Lung microvascular endothelial cell (primary cell): ENCODE measurements at regions not wholly inside any gene's neighbourhood (a gene's known extent, or its start where the extent isn't known, plus 50 kb on each side); places are given as distances from the start of the nearest gene placed in this dataset.
"Not testable (repeated sequence)": the region's sequence is repeated elsewhere in the genome, so short reads cannot be mapped to it uniquely, and the experiment has no call there.

Experiments
- DNase-seq, 2 donors: peaks; one replicate each; pipeline versions ENCODE4 v3.0.0 to v3.0.0-alpha.2; 2010; ENCODE audit warnings: low read depth in 2 of 2

GRCh38 chr5:165351342-165351741 lies 1845.9 kb downstream of the MAT2B start:
- DNase-seq: no peak

- no peak for DNase-seq
These were observed 1854.9 kb downstream of the MAT2B start for GRCh38 chr5:165360366-165360765.

GRCh38 chr5:165360784-165361542 lies 1855.5 kb downstream of the MAT2B start:
- no peak for DNase-seq

GRCh38 chr5:165370233-165370632 lies 1864.8 kb downstream of the MAT2B start:
- DNase-seq: no peak

GRCh38 chr5:165370794-165371193 lies 1865.4 kb downstream of the MAT2B start:
- DNase-seq: no peak

GRCh38 chr5:165375201-165375600 lies 1869.8 kb downstream of the MAT2B start:
- DNase-seq: no peak

- DNase-seq: no peak
These were observed 1888.4 kb downstream of the MAT2B start for GRCh38 chr5:165393839-165394238.

GRCh38 chr5:165397516-165397915 lies 1892.1 kb downstream of the MAT2B start:
- DNase-seq: no peak

GRCh38 chr5:165400086-165400485 lies 1894.7 kb downstream of the MAT2B start:
- no peak for DNase-seq

GRCh38 chr5:165404917-165405316 lies 1899.5 kb downstream of the MAT2B start:
- no peak for DNase-seq

- no peak for DNase-seq
These were observed 1899.9 kb downstream of the MAT2B start for GRCh38 chr5:165405340-165405739.

- no peak for DNase-seq
These were observed 1901.9 kb downstream of the MAT2B start for GRCh38 chr5:165407352-165407751.

GRCh38 chr5:165410476-165410875 lies 1905.1 kb downstream of the MAT2B start:
- no peak for DNase-seq

- not testable (repeated sequence) for DNase-seq
These were observed 1906.1 kb downstream of the MAT2B start for GRCh38 chr5:165411532-165411931.

- no peak for DNase-seq
These were observed 1915.1 kb downstream of the MAT2B start for GRCh38 chr5:165420493-165420892.

GRCh38 chr5:165423697-165424299 lies 1918.4 kb downstream of the MAT2B start:
- no peak for DNase-seq

- DNase-seq: no peak
These were observed 1920.2 kb downstream of the MAT2B start for GRCh38 chr5:165425594-165425993.

- DNase-seq: no peak
These were observed 1943.3 kb downstream of the MAT2B start for GRCh38 chr5:165448753-165449152.

- DNase-seq: peak; percentile 1 to 18
These were observed 1952.6 kb downstream of the MAT2B start for GRCh38 chr5:165457859-165458481.

- DNase-seq: no peak
These were observed 1953.8 kb downstream of the MAT2B start for GRCh38 chr5:165459232-165459631.

- no peak for DNase-seq
These were observed 1955.5 kb downstream of the MAT2B start for GRCh38 chr5:165460911-165461310.

- no peak for DNase-seq
These were observed 1972.1 kb downstream of the MAT2B start for GRCh38 chr5:165477546-165477945.
